ENCODE measurements at regions not wholly inside any gene's neighbourhood (a gene's known extent, or its start where the extent isn't known, plus 50 kb on each side); places are given as distances from the start of the nearest gene placed in this dataset.

GRCh38 chr16:86747761-86748160 lies 169.4 kb downstream of the FOXL1 start:
- no peak for DNase-seq (ENCODE audit: low read depth)

GRCh38 chr16:86748652-86749051 lies 170.3 kb downstream of the FOXL1 start:
- no peak for DNase-seq (ENCODE audit: low read depth)

GRCh38 chr16:86751076-86752030 lies 173.0 kb downstream of the FOXL1 start:
- peak; percentile 86 for DNase-seq (ENCODE audit: low read depth)

- DNase-seq (ENCODE audit: low read depth), result no peak
Measured at GRCh38 chr16:86752582-86753175, 174.3 kb downstream of the FOXL1 start.

GRCh38 chr16:86753399-86753798 lies 175.1 kb downstream of the FOXL1 start:
- no peak for DNase-seq (ENCODE audit: low read depth)

- no peak for DNase-seq (ENCODE audit: low read depth)
Measured at GRCh38 chr16:86755571-86756006, 177.2 kb downstream of the FOXL1 start.

- no peak for DNase-seq (ENCODE audit: low read depth)
Measured at GRCh38 chr16:86756882-86757703, 178.7 kb downstream of the FOXL1 start.

- DNase-seq (ENCODE audit: low read depth), result no peak
Measured at GRCh38 chr16:86757704-86758040, 179.3 kb downstream of the FOXL1 start.

- DNase-seq (ENCODE audit: low read depth), result no peak
Measured at GRCh38 chr16:86758932-86759331, 180.6 kb downstream of the FOXL1 start.

- DNase-seq (ENCODE audit: low read depth), result no peak
Measured at GRCh38 chr16:86761111-86762031, 183.0 kb downstream of the FOXL1 start.

- DNase-seq (ENCODE audit: low read depth), result no peak
Measured at GRCh38 chr16:86762095-86762494, 183.7 kb downstream of the FOXL1 start.

GRCh38 chr16:86763819-86764218 lies 185.5 kb downstream of the FOXL1 start:
- DNase-seq (ENCODE audit: low read depth), result no peak

GRCh38 chr16:86764551-86764950 lies 186.2 kb downstream of the FOXL1 start:
- DNase-seq (ENCODE audit: low read depth), result no peak

- DNase-seq (ENCODE audit: low read depth), result no peak
Measured at GRCh38 chr16:86765389-86766026, 187.2 kb downstream of the FOXL1 start.

GRCh38 chr16:86766700-86767099 lies 188.4 kb downstream of the FOXL1 start:
- DNase-seq (ENCODE audit: low read depth), result no peak

GRCh38 chr16:86768228-86768791 lies 190.0 kb downstream of the FOXL1 start:
- no peak for DNase-seq (ENCODE audit: low read depth)

- peak; percentile 67 for DNase-seq (ENCODE audit: low read depth)
Measured at GRCh38 chr16:86768999-86769398, 190.7 kb downstream of the FOXL1 start.

GRCh38 chr16:86771506-86772460 lies 193.4 kb downstream of the FOXL1 start:
- DNase-seq (ENCODE audit: low read depth), result no peak

- peak; percentile 29 for DNase-seq (ENCODE audit: low read depth)
Measured at GRCh38 chr16:86772671-86773353, 194.5 kb downstream of the FOXL1 start.

Measured in stromal cell of bone marrow (primary cell).